Sigmoid colon (tissue), 6 donors: ENCODE measurements at regions not wholly inside any gene's neighbourhood (a gene's known extent, or its start where the extent isn't known, plus 50 kb on each side); places are given as distances from the start of the nearest gene placed in this dataset.

ENCODE experiments used
- DNase-seq: peaks from one replicate; pipeline ENCODE4 v3.0.0-alpha.2; 2019
- H3K27ac ChIP-seq, 4 donors: fragments of 200-600 bp; sonication (generic); one replicate each; pipeline ENCODE4 v1.5.1; 2016 to 2019; ENCODE audit warnings: mild to moderate bottlenecking in 1 of 4
- H3K27me3 ChIP-seq, 3 donors: fragments of 200-600 bp; sonication (generic); one replicate each; pipeline ENCODE4 v1.5.1; 2019; ENCODE audit warnings: mild to moderate bottlenecking in 1 of 3
- H3K36me3 ChIP-seq, 4 donors: fragments of 200-600 bp; sonication (generic); one replicate each; pipeline ENCODE4 v1.5.1; 2016 to 2019
- H3K4me1 ChIP-seq, 4 donors: fragments of 200-600 bp; sonication (generic); one replicate each; pipeline ENCODE4 v1.5.1; 2017 to 2019
- H3K4me3 ChIP-seq, 4 donors: fragments of 200-600 bp; sonication (generic); one replicate each; pipeline ENCODE4 v1.5.1; 2017 to 2019; ENCODE audit warnings: mild to moderate bottlenecking in 2 of 4, moderate library complexity in 1 of 4
- H3K9me3 ChIP-seq, 4 donors: fragments of 200-600 bp in 3 of 4; sonication (generic) in 3 of 4; one replicate each; pipeline versions ENCODE4 v1.5.1 to v1.6.1; 2013 to 2019
- EP300 ChIP-seq, 4 donors: sonication (generic); formaldehyde crosslinking; IDR thresholded peaks; one replicate each; pipeline ENCODE4 v1.6.1; 2017; ENCODE audit warnings: antibody characterized with exemption in 4 of 4
- POLR2A ChIP-seq, 2 donors: fragments of 450-650 bp; IDR thresholded peaks; one replicate each; pipeline ENCODE4 v1.6.1; 2016; ENCODE audit warnings: antibody characterized with exemption in 2 of 2, mild to moderate bottlenecking in 2 of 2, moderate library complexity in 2 of 2
- POLR2AphosphoS5 ChIP-seq, 4 donors: sonication (generic); formaldehyde crosslinking; IDR thresholded peaks; one replicate each; pipeline ENCODE4 v1.6.1; 2017; ENCODE audit warnings: antibody characterized with exemption in 4 of 4
- WGBS, 2 donors: extraction: QIAGEN DNeasy Blood & Tissue Kit; methylation state at CpG; one replicate each; pipeline ENCODE4 v1.1.7; 2013; 5-methylcytosine and 5-hydroxymethylcytosine counted together
- intact Hi-C: fragments of 100-400 bp; cut with DNase I; formaldehyde crosslinking; loops from one replicate; pipeline ENCODE4 v1.15.1; 2023
- TF ChIP-seq, protein P1 (sequence below), 4 experiments: fragments of 450-650 bp in 3 of 4; fragments of 200-600 bp in 1 of 4; IDR thresholded peaks; one replicate each; pipeline ENCODE4 v1.5.1; 2016 to 2019; ENCODE audit warnings: antibody characterized with exemption in 4 of 4, mild to moderate bottlenecking in 3 of 4, moderate library complexity in 2 of 4
- donor health status: healthy with polysubstance abuse.
- donor health status: healthy.

DNA sequence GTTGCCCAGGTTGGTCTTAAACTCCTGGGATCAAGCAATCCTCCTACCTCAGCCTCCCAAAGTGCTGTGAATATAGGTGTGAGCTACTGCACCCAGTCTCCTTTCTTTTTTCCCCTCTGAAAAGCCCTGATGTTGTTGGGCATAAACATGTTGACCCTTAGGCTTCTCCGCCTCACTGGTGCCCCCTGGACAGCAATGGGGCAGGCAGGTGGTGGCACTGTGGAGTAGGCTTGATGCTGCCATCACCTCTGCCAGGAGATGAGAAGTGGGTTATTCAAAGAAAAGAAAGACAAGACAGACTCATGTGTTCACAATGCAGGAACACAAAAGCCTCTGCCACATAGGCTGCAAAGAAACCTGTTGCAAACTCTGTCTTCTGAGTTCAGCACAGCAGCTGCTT lies 169.9 kb downstream of the EN1 start:
- Histone ChIP-seq H3K9me3 (no peaks in the 10 kb centered on the region), H3K27ac (no peak overlapping the region), H3K36me3 (no peaks in the 10 kb centered on the region), H3K27me3 (no peaks in the 10 kb centered on the region), H3K4me1 (no peaks in the 10 kb centered on the region), H3K4me3 (no peak overlapping the region)
- WGBS, 2 donors, result 83 to 89% methylated on average over 1 of the region's 1 CpG
- DNase-seq, result no peak
- intact Hi-C loops, result no loop called here
- TF ChIP-seq EP300 (IDR thresholded peaks at IDR 0.05) (no peak), POLR2A (IDR thresholded peaks at IDR 0.05) (no peak), POLR2AphosphoS5 (IDR thresholded peaks at IDR 0.05) (no peak)
- TF ChIP-seq, protein P1, sequence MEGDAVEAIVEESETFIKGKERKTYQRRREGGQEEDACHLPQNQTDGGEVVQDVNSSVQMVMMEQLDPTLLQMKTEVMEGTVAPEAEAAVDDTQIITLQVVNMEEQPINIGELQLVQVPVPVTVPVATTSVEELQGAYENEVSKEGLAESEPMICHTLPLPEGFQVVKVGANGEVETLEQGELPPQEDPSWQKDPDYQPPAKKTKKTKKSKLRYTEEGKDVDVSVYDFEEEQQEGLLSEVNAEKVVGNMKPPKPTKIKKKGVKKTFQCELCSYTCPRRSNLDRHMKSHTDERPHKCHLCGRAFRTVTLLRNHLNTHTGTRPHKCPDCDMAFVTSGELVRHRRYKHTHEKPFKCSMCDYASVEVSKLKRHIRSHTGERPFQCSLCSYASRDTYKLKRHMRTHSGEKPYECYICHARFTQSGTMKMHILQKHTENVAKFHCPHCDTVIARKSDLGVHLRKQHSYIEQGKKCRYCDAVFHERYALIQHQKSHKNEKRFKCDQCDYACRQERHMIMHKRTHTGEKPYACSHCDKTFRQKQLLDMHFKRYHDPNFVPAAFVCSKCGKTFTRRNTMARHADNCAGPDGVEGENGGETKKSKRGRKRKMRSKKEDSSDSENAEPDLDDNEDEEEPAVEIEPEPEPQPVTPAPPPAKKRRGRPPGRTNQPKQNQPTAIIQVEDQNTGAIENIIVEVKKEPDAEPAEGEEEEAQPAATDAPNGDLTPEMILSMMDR (IDR thresholded peaks at IDR 0.05), result no peak

DNA sequence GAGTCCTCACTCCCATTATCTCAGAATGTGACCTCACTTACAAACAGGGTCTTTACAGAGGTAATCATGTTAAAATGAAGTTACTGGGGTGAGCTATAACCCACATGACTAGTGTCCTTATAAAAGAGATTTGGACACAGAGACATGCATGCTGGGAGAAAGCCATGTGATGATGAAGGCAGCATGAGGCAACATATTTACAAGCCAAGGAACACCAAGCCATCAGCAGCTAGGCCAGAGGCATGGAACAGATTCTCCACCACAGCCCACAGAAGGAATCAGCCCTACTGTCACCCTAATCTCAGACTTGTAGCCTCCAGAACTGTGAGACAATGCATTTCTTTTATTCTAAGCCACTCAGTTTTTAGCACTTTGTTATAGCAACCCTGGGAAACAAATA lies 171.9 kb downstream of the EN1 start:
- intact Hi-C loops, result no loop called here
- Histone ChIP-seq H3K4me1 (peaks cover 0 to 11% (median 5%) of the 10 kb centered on the region in 4 donors), H3K27me3 (no peaks in the 10 kb centered on the region), H3K36me3 (no peaks in the 10 kb centered on the region), H3K9me3 (no peaks in the 10 kb centered on the region), H3K4me3 (no peak overlapping the region), H3K27ac (no peak overlapping the region)
- TF ChIP-seq, protein P1 (IDR thresholded peaks at IDR 0.05), result no peak
- TF ChIP-seq POLR2A (IDR thresholded peaks at IDR 0.05), result no peak
- TF ChIP-seq POLR2AphosphoS5 (IDR thresholded peaks at IDR 0.05), result no peak
- no peak for TF ChIP-seq EP300 (IDR thresholded peaks at IDR 0.05)
- DNase-seq, result no peak

GRCh38 chr2:118672571-118673158 lies 174.8 kb downstream of the EN1 start:
- intact Hi-C loops, result no loop called here
- no peak for TF ChIP-seq POLR2A (IDR thresholded peaks at IDR 0.05)
- TF ChIP-seq EP300 (IDR thresholded peaks at IDR 0.05), result no peak
- TF ChIP-seq, protein P1 (IDR thresholded peaks at IDR 0.05), result no peak
- no peak for TF ChIP-seq POLR2AphosphoS5 (IDR thresholded peaks at IDR 0.05)
- Histone ChIP-seq H3K27ac (no peak overlapping the region), H3K4me3 (no peak overlapping the region), H3K4me1 (peaks cover 0 to 28% (median 10%) of the 10 kb centered on the region in 4 donors), H3K9me3 (no peaks in the 10 kb centered on the region), H3K36me3 (no peaks in the 10 kb centered on the region), H3K27me3 (no peaks in the 10 kb centered on the region)
- DNase-seq, result no peak
- 57 to 75% methylated on average over 3 of the region's 3 CpGs for WGBS, 2 donors

DNA sequence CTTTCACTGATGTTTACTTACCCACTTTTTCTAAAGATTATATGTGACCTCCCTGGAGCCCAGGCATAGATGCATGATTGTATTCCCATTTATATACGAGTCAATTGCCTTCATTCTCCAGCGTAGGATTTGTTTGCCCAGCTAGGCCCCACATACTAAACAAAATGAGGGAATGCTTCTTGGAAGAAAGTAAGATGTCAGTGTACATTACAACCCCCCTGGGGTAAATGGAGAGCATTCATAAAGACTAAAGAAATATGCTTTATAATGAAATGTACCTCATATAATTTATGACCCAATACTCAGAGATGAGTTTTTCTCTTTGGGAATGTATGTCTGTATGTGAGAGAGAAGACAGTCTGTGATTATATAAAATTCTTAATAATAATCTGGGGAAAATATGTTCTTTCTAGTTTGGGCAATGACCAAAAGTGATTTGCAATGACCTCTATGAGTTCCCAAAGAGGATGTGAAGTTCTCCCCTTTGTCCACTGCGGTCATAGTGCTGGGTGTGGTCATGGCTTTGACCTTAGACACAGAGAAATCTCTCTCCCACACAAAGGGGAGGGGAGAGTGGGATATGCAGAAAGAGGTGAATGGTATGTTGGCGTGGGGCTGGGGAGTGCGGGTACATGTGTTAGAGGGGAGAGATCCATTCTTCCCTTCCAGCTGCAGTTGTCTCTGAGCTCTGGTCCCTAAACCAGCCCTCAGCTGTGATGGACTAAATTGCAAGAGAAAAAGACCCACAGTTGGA lies 175.6 kb downstream of the EN1 start:
- DNase-seq, result no peak
- no peaks in the 10 kb centered on the region for H3K9me3 ChIP-seq
- 86 to 88% methylated on average over 5 of the region's 5 CpGs for WGBS, 2 donors
- intact Hi-C loops, result no loop called here
- no peak overlapping the region for H3K27ac ChIP-seq
- H3K4me1 ChIP-seq, result peaks cover 0 to 28% (median 10%) of the 10 kb centered on the region in 4 donors
- no peak for TF ChIP-seq POLR2A (IDR thresholded peaks at IDR 0.05)
- no peak for TF ChIP-seq EP300 (IDR thresholded peaks at IDR 0.05)
- TF ChIP-seq POLR2AphosphoS5 (IDR thresholded peaks at IDR 0.05), result no peak
- TF ChIP-seq, protein P1 (IDR thresholded peaks at IDR 0.05), result no peak
- no peaks in the 10 kb centered on the region for H3K36me3 ChIP-seq
- no peaks in the 10 kb centered on the region for H3K27me3 ChIP-seq
- H3K4me3 ChIP-seq, result no peak overlapping the region
